H1 (cell line): ENCODE measurements at regions not wholly inside any gene's neighbourhood (a gene's known extent, or its start where the extent isn't known, plus 50 kb on each side); places are given as distances from the start of the nearest gene placed in this dataset.

Experiments used
- CHD1 ChIP-seq: IDR thresholded peaks from 2 replicates; pipeline ENCODE4 v1.6.1; 2012; ENCODE audit warnings: low read depth, low read length, improper control_type of control experiment
- CTCF ChIP-seq, 3 experiments: IDR thresholded peaks; 1 replicate in 2 of 3; 2 replicates in 1 of 3; pipeline versions ENCODE4 v1.5.1 to v1.6.1; 2011; ENCODE audit warnings: low read length in 3 of 3, mild to moderate bottlenecking in 3 of 3, inconsistent platforms in 2 of 3, low read depth in 1 of 3, moderate library complexity in 1 of 3; ENCODE audit not compliant: insufficient read depth in 1 of 3; ENCODE audit errors: control extremely low read depth in 1 of 3
- KDM5A ChIP-seq: fragments of 200-600 bp; IDR thresholded peaks from 2 replicates; pipeline ENCODE4 v1.7.1; 2012; ENCODE audit warnings: mild to moderate bottlenecking, low read length, inconsistent platforms, mixed read lengths
- SP1 ChIP-seq: IDR thresholded peaks from 2 replicates; pipeline ENCODE4 v1.6.1; 2011; ENCODE audit warnings: low read depth, low read length
- SP2 ChIP-seq: IDR thresholded peaks from 2 replicates; pipeline ENCODE4 v1.6.1; 2012; ENCODE audit warnings: mild to moderate bottlenecking, low read length, inconsistent platforms
- TBP ChIP-seq: IDR thresholded peaks from 2 replicates; pipeline ENCODE4 v1.6.1; 2011; ENCODE audit warnings: low read depth, low read length, improper control_type of control experiment

- no peak for TF ChIP-seq CTCF (IDR thresholded peaks at IDR 0.05; ENCODE audit: control extremely low read depth in 1 of 3, insufficient read depth in 1 of 3, low read depth in 1 of 3, low read length in 3 of 3)
- TF ChIP-seq KDM5A = no peak
- no peak for TF ChIP-seq TBP
- no peak for TF ChIP-seq SP2
- TF ChIP-seq SP1 = no peak
- no peak for TF ChIP-seq CHD1
Measured at GRCh38 chr4:181077341-181077740, 1165.9 kb upstream of the TENM3 start (continued).
